ENCODE measurements at regions not wholly inside any gene's neighbourhood (a gene's known extent, or its start where the extent isn't known, plus 50 kb on each side); places are given as distances from the start of the nearest gene placed in this dataset.

DNA sequence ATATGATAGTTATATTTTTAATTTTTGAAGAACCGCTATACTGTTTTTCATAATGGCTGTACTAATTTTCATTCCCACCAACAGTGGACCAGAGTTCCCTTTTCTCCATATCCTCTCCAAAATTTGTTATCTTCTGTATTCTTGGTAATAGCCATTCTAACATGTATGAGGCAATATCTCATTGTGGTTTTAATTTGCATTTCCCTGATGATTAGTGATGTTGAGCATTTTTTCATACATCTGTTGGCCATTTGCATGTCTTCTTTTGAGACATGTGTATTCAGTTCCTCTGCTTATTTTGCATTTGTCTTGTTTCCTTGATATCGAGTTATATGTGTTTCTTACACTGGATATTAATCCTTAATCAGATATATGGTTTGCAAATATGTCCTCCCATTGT lies 770.8 kb upstream of the MBL2 start:
- no peak overlapping the region for H3K27ac ChIP-seq
- DNase-seq: no peak
- H3K4me1 ChIP-seq: no peaks in the 10 kb centered on the region
- H3K9me3 ChIP-seq: peaks cover 0 to 10% (median 5%) of the 10 kb centered on the region in 8 donors
- H3K27me3 ChIP-seq (replicated peaks in 1 of 7): no peaks in the 10 kb centered on the region
- TF ChIP-seq, protein P1, sequence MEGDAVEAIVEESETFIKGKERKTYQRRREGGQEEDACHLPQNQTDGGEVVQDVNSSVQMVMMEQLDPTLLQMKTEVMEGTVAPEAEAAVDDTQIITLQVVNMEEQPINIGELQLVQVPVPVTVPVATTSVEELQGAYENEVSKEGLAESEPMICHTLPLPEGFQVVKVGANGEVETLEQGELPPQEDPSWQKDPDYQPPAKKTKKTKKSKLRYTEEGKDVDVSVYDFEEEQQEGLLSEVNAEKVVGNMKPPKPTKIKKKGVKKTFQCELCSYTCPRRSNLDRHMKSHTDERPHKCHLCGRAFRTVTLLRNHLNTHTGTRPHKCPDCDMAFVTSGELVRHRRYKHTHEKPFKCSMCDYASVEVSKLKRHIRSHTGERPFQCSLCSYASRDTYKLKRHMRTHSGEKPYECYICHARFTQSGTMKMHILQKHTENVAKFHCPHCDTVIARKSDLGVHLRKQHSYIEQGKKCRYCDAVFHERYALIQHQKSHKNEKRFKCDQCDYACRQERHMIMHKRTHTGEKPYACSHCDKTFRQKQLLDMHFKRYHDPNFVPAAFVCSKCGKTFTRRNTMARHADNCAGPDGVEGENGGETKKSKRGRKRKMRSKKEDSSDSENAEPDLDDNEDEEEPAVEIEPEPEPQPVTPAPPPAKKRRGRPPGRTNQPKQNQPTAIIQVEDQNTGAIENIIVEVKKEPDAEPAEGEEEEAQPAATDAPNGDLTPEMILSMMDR (IDR thresholded peaks at IDR 0.05 in 8 of 11, conservative IDR thresholded peaks at IDR 0.05 in 3 of 11): no peak
- TF ChIP-seq POLR2A (IDR thresholded peaks at IDR 0.05) (no peak), POLR2AphosphoS5 (IDR thresholded peaks at IDR 0.05) (no peak)
- WGBS, 5 donors: 74 to 93% (median 88%) methylated on average over 2 of the region's 2 CpGs
- no peaks in the 10 kb centered on the region for H3K36me3 ChIP-seq
- H3K4me3 ChIP-seq: no peak overlapping the region
- intact Hi-C loops (cut with DNase I; ENCODE audit: low total_unique reads): no loop called here

- no peak overlapping the region for H3K27ac ChIP-seq
- intact Hi-C loops (cut with DNase I; ENCODE audit: low total_unique reads): no loop called here
- H3K36me3 ChIP-seq: no peaks in the 10 kb centered on the region
- TF ChIP-seq POLR2AphosphoS5 (IDR thresholded peaks at IDR 0.05): no peak
- no peak for TF ChIP-seq POLR2A (IDR thresholded peaks at IDR 0.05)
- TF ChIP-seq, protein P1 (IDR thresholded peaks at IDR 0.05 in 8 of 11, conservative IDR thresholded peaks at IDR 0.05 in 3 of 11): no peak
- no peak overlapping the region for H3K4me3 ChIP-seq
- DNase-seq: no peak
- H3K9me3 ChIP-seq: peaks cover 0 to 5% (median 0%) of the 10 kb centered on the region in 8 donors
- H3K4me1 ChIP-seq: no peaks in the 10 kb centered on the region
- H3K27me3 ChIP-seq (replicated peaks in 1 of 7): no peaks in the 10 kb centered on the region
These were observed 764.9 kb upstream of the MBL2 start for GRCh38 chr10:53537508-53537907.

- intact Hi-C loops (cut with DNase I; ENCODE audit: low total_unique reads): no loop called here
- H3K36me3 ChIP-seq: no peaks in the 10 kb centered on the region
- DNase-seq: no peak
These were observed 763.7 kb upstream of the MBL2 start for GRCh38 chr10:53536322-53536721.

DNA sequence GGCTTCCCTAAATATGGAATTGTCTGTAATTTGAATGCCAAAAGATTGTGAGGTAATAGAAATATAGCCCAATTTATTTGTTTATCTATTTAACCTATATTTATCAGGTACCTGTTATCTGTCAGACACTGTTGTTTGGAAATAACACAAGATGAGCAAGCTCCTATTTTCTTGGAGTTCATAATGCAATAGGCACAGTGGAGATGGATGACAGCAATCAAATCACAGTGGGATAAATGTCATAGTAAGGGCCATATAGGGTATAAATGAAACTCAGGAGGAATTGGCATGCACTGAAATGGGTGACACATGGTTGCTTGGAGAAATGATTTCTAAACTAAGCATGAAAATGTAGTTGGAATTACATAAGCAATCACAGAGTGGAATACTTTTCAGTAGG lies 761.8 kb upstream of the MBL2 start:
- TF ChIP-seq POLR2AphosphoS5 (IDR thresholded peaks at IDR 0.05): no peak
- Histone ChIP-seq H3K9me3 (peaks cover 0 to 5% (median 0%) of the 10 kb centered on the region in 8 donors), H3K27ac (no peak overlapping the region), H3K27me3 (replicated peaks in 1 of 7) (no peaks in the 10 kb centered on the region), H3K4me3 (no peak overlapping the region), H3K4me1 (no peaks in the 10 kb centered on the region), H3K36me3 (no peaks in the 10 kb centered on the region)
- intact Hi-C loops (cut with DNase I; ENCODE audit: low total_unique reads): no loop called here
- DNase-seq: no peak

More at GRCh38 chr10:53536322-53536721, 763.7 kb upstream of the MBL2 start:
- no peak for TF ChIP-seq POLR2A (IDR thresholded peaks at IDR 0.05)
- no peak for TF ChIP-seq POLR2AphosphoS5 (IDR thresholded peaks at IDR 0.05)
- TF ChIP-seq, protein P1 (IDR thresholded peaks at IDR 0.05 in 8 of 11, conservative IDR thresholded peaks at IDR 0.05 in 3 of 11): no peak
- Histone ChIP-seq H3K4me1 (no peaks in the 10 kb centered on the region), H3K9me3 (peaks cover 0 to 5% (median 0%) of the 10 kb centered on the region in 8 donors), H3K27me3 (replicated peaks in 1 of 7) (no peaks in the 10 kb centered on the region), H3K4me3 (no peak overlapping the region), H3K27ac (no peak overlapping the region)
- WGBS, 5 donors: 58 to 84% (median 71%) methylated on average over 5 of the region's 5 CpGs

DNA sequence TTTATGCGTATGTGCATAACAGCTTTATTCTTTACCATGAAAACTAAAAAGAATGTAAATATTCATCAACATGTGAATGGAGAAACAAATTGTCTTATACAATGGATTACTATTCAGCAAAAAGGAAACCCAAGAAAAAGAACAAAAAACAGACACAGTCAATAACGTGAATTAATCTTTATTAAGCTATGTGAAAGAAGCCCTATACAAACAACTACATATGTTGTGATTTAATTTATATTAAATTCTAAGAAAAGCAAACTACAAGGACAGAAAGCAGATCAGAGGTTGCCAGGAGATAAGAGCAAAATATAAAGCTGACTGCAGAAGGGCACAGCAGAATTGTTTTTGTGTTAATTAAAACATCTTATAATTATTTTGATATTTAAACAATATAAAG lies 756.4 kb upstream of the MBL2 start:
- Histone ChIP-seq H3K4me3 (no peak overlapping the region), H3K4me1 (no peaks in the 10 kb centered on the region), H3K27me3 (replicated peaks in 1 of 7) (no peaks in the 10 kb centered on the region), H3K27ac (no peak overlapping the region), H3K9me3 (no peaks in the 10 kb centered on the region), H3K36me3 (no peaks in the 10 kb centered on the region)
- TF ChIP-seq POLR2A (IDR thresholded peaks at IDR 0.05) (no peak), POLR2AphosphoS5 (IDR thresholded peaks at IDR 0.05) (no peak)
- TF ChIP-seq, protein P1 (IDR thresholded peaks at IDR 0.05 in 8 of 11, conservative IDR thresholded peaks at IDR 0.05 in 3 of 11): no peak
- intact Hi-C loops (cut with DNase I; ENCODE audit: low total_unique reads): no loop called here
- DNase-seq: no peak
- WGBS, 5 donors: 75 to 92% (median 83%) methylated on average over 2 of the region's 2 CpGs
